Stimulated activated naive B cell treated with anti-CD40 and anti-IgM and Interleukin-4, amounts not matched to agents 10 μg/mL and 1 μg/mL and 100 μg/mL, for 72 hours (primary cell): ENCODE measurements at regions not wholly inside any gene's neighbourhood (a gene's known extent, or its start where the extent isn't known, plus 50 kb on each side); places are given as distances from the start of the nearest gene placed in this dataset.

Experiments
- ATAC-seq, 2 donors: fragments of 150-1000 bp; cut with Tn5 transposase; replicated peaks; 2 replicates each; pipeline ENCODE4 v1.10.0; 2021; ENCODE audit warnings: moderate library complexity in 1 of 2
- DNase-seq: peaks from one replicate; pipeline ENCODE4 v3.0.0; 2021
- H3K27ac Mint-ChIP-seq: one replicate; pipeline ENCODE4 v1.8.0; 2022; ENCODE audit warnings: mild to moderate bottlenecking, mixed read lengths
- H3K27me3 Mint-ChIP-seq, 2 donors: one replicate each; pipeline ENCODE4 v1.8.0; 2022; ENCODE audit warnings: mixed read lengths in 2 of 2
- H3K36me3 Mint-ChIP-seq, 2 donors: one replicate each; pipeline ENCODE4 v1.8.0; 2022; ENCODE audit warnings: mixed read lengths in 2 of 2, mild to moderate bottlenecking in 1 of 2
- H3K4me1 Mint-ChIP-seq, 2 donors: one replicate each; pipeline ENCODE4 v1.8.0; 2022; ENCODE audit warnings: mixed read lengths in 2 of 2, mild to moderate bottlenecking in 1 of 2
- H3K4me3 Mint-ChIP-seq, 2 donors: one replicate each; pipeline ENCODE4 v1.8.0; 2022; ENCODE audit warnings: mild to moderate bottlenecking in 2 of 2, mixed read lengths in 2 of 2, moderate library complexity in 1 of 2
- H3K9me3 Mint-ChIP-seq, 2 donors: one replicate each; pipeline ENCODE4 v1.8.0; 2022; ENCODE audit warnings: mixed read lengths in 2 of 2, mild to moderate bottlenecking in 1 of 2

DNA sequence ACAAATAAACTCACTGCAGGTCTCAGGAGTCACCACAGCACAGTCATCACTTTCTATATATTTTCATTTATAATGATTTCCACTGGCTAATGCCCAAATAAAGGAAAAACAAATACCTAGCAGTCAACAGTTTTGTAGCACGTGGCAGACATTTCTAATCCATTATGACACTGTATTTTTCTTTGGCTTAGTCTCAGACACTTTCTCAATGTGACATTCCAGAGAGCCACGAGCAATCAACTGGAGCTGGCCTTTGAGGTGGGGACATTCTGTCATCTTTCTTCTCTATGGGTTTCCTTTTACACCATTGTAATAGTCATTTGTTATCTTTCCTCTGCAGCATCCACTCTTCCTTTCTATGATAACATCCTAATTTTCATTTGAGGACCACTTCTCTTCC lies 119.7 kb downstream of the WNT5A start:
- Mint-ChIP-seq H3K36me3 (no peaks in the 10 kb centered on the region), H3K9me3 (peaks cover 5% of the 10 kb centered on the region in 2 donors), H3K4me3 (no peak overlapping the region), H3K27me3 (no peaks in the 10 kb centered on the region), H3K27ac (no peak overlapping the region), H3K4me1 (no peaks in the 10 kb centered on the region)
- ATAC-seq = no peak
- no peak for DNase-seq

DNA sequence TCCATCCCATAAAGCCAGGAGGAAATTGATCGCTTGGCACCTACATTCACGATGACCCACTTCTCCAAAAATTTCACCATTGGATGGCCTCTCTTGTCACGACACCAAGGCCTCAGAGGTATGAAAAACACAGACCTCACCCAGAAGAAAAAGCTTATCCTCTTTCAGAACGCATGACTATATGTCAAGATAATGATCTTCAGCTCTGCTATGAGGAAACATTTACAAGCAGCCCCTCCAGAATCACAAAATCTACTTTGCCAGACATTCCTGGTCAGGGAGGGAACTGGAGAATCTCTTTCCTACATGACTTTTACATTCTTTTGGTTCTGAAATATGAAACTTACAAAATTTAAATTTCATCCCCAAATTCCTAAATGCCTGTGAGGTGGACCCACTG lies 122.7 kb downstream of the WNT5A start:
- H3K36me3 Mint-ChIP-seq = no peaks in the 10 kb centered on the region
- no peak overlapping the region for H3K27ac Mint-ChIP-seq
- no peak for DNase-seq
- no peaks in the 10 kb centered on the region for H3K27me3 Mint-ChIP-seq
- no peaks in the 10 kb centered on the region for H3K4me1 Mint-ChIP-seq
- no peak for ATAC-seq
- H3K9me3 Mint-ChIP-seq = peaks cover 5% of the 10 kb centered on the region in 2 donors
- no peak overlapping the region for H3K4me3 Mint-ChIP-seq

GRCh38 chr3:55362210-55362960 lies 124.7 kb downstream of the WNT5A start:
- Mint-ChIP-seq H3K4me3 (no peak overlapping the region), H3K36me3 (no peaks in the 10 kb centered on the region), H3K27ac (no peak overlapping the region), H3K4me1 (no peaks in the 10 kb centered on the region), H3K9me3 (peaks cover 0 to 1% of the 10 kb centered on the region in 2 donors), H3K27me3 (no peaks in the 10 kb centered on the region)
- ATAC-seq (no peak), DNase-seq (no peak)

DNA sequence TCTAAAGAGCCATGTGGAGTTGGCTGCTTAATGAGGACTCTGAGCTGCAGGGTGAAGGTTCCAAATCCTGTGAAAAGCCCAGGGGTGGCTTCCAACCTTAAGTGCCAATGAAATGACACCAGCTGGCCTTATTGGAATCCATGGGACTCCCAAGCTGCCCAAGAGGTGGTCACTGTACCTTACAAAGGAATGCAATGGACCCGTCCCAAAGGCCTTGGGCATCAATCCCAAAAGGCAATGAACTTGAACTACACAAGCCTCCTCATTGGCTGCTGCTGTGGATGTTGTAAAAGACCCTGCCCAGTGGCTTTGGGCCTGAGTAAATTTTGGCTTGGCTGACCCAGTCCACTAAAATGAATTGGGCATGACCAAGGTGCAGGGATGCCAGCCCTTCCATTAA lies 129.3 kb downstream of the WNT5A start:
- Mint-ChIP-seq H3K27me3 (no peaks in the 10 kb centered on the region), H3K4me1 (no peaks in the 10 kb centered on the region), H3K4me3 (no peak overlapping the region), H3K36me3 (no peaks in the 10 kb centered on the region), H3K9me3 (peaks cover 0 to 1% of the 10 kb centered on the region in 2 donors), H3K27ac (no peak overlapping the region)
- no peak for DNase-seq
- no peak for ATAC-seq

DNA sequence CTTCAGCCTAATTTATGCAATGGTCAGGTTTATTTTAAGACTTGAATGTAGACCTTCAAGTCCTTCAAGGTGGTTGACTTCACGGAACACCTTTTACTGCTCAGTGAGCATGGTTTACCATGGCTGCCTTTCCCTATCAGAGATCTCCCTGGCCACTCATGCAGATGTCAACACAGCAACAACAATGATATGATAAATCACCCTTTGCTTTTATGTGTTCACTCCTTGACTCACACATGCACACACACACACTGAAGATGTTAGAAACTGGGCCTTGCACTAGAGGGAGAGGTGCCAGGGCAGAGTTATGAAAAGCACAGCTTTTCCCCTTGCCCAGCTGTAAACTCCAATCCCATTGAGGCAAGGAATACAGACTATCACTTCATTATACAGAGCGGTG lies 134.4 kb downstream of the WNT5A start:
- Mint-ChIP-seq H3K4me1 (no peaks in the 10 kb centered on the region), H3K4me3 (no peak overlapping the region), H3K27me3 (peaks cover 0 to 5% of the 10 kb centered on the region in 2 donors), H3K9me3 (peaks cover 0 to 7% of the 10 kb centered on the region in 2 donors), H3K36me3 (peaks cover 0 to 1% of the 10 kb centered on the region in 2 donors), H3K27ac (no peak overlapping the region)
- ATAC-seq = no peak
- no peak for DNase-seq

GRCh38 chr3:55349851-55350250 lies 137.3 kb downstream of the WNT5A start:
- H3K36me3 Mint-ChIP-seq = peaks cover 0 to 1% of the 10 kb centered on the region in 2 donors
- DNase-seq (no peak), ATAC-seq (no peak)
- peaks cover 0 to 5% of the 10 kb centered on the region in 2 donors for H3K27me3 Mint-ChIP-seq
- H3K9me3 Mint-ChIP-seq = peaks cover 0 to 7% of the 10 kb centered on the region in 2 donors
- no peak overlapping the region for H3K27ac Mint-ChIP-seq
- no peak overlapping the region for H3K4me3 Mint-ChIP-seq
- no peaks in the 10 kb centered on the region for H3K4me1 Mint-ChIP-seq

DNA sequence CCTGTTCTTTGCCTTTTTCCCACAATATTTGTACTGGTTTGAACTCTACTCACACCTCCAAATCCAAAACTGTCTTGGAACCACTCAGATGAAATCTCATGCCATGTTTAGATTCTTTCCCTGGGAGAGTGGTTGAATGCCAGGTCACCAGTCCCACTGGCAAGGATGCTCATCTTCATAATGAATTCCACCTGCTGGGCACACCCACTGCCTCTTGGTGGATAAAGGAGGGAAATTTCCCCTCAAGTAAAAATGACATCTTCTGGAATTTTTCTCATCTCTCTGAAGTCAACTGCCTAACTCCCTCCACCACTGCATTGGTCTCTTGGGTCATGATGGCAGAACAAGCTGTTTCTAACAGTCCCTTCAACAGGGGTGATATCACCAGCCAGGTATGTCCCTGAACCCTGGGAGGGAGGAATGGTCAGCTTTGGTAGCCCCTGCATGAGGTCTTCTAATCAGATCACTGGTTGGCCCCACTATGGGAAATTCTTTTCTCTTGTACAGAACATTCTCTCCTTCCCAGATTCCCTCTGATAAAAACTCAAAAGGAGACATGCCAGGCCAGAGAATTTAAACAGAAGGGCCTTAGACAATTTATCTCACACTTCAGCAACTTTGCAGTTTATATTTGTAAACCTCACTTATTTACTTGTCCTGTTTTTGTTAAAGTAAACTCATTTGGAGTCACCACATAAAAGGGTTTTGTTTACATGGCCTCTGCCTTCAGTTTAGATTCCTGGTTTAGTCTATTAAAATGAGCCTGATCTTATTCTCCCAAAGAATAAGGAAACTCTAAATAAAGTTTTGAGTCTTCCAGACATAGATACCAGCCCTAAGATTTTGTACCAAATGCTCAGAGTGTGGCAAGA lies 143.4 kb downstream of the WNT5A start:
- DNase-seq (no peak), ATAC-seq (no peak)
- Mint-ChIP-seq H3K9me3 (peaks cover 4 to 6% of the 10 kb centered on the region in 2 donors), H3K27me3 (no peaks in the 10 kb centered on the region), H3K36me3 (no peaks in the 10 kb centered on the region), H3K4me1 (no peaks in the 10 kb centered on the region), H3K4me3 (no peak overlapping the region), H3K27ac (no peak overlapping the region)

- ATAC-seq = no peak
- H3K4me3 Mint-ChIP-seq = no peak overlapping the region
- H3K27me3 Mint-ChIP-seq = peaks cover 0 to 4% of the 10 kb centered on the region in 2 donors
- no peak overlapping the region for H3K27ac Mint-ChIP-seq
- no peak for DNase-seq
- no peaks in the 10 kb centered on the region for H3K4me1 Mint-ChIP-seq
- H3K36me3 Mint-ChIP-seq = no peaks in the 10 kb centered on the region
- H3K9me3 Mint-ChIP-seq = peaks cover 4 to 11% of the 10 kb centered on the region in 2 donors
Observed at GRCh38 chr3:55341502-55342031, 145.5 kb downstream of the WNT5A start.

DNA sequence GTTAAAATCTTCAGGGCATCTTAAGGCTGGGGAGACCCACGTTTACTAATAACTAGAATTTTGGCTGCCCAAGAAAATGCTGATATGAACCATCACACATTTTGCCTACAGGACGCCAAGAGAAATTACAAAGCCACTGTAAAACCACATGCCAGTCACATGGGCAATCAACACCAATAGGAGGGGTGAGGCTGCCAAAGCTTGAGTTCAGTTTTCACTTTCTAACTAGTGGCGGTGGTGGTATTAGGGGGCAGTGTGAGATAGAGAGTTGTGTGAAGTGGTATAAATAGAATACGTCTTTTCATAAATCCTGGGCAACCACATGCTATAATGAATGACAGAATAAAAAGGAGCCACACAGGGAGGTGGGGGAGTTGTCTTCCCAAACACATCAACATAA lies 147.3 kb downstream of the WNT5A start:
- ATAC-seq (no peak), DNase-seq (no peak)
- no peak overlapping the region for H3K4me3 Mint-ChIP-seq
- H3K27ac Mint-ChIP-seq = no peak overlapping the region
- H3K27me3 Mint-ChIP-seq = peaks cover 0 to 4% of the 10 kb centered on the region in 2 donors
- no peaks in the 10 kb centered on the region for H3K36me3 Mint-ChIP-seq
- H3K4me1 Mint-ChIP-seq = no peaks in the 10 kb centered on the region
- peaks cover 4 to 11% of the 10 kb centered on the region in 2 donors for H3K9me3 Mint-ChIP-seq

DNA sequence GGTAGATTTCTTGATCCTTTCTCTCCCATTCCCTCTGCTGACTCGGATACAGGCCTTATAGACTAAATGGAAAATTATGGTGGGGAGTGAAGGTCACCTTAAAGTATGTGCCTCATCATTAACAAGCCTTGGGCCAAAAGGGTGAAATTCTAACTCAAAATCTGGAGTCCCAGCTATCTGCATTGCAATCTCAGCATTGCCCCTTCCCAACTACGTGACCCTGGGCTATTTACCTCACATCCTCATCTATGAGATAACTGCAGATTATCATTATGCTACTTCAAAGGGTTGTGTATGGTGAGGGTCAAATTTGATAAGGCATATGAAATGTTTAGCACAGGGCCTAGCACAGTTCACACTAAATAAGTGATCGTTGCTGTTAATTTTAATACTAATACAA lies 147.7 kb downstream of the WNT5A start:
- H3K4me3 Mint-ChIP-seq = no peak overlapping the region
- H3K27ac Mint-ChIP-seq = no peak overlapping the region
- DNase-seq (no peak), ATAC-seq (no peak)
- H3K36me3 Mint-ChIP-seq = no peaks in the 10 kb centered on the region
- H3K27me3 Mint-ChIP-seq = peaks cover 0 to 4% of the 10 kb centered on the region in 2 donors
- peaks cover 4 to 11% of the 10 kb centered on the region in 2 donors for H3K9me3 Mint-ChIP-seq
- no peaks in the 10 kb centered on the region for H3K4me1 Mint-ChIP-seq

- Mint-ChIP-seq H3K4me1 (no peaks in the 10 kb centered on the region), H3K36me3 (no peaks in the 10 kb centered on the region), H3K9me3 (peaks cover 9 to 11% of the 10 kb centered on the region in 2 donors), H3K27ac (no peak overlapping the region), H3K4me3 (no peak overlapping the region), H3K27me3 (peaks cover 0 to 4% of the 10 kb centered on the region in 2 donors)
- no peak for DNase-seq
- ATAC-seq = no peak
Observed at GRCh38 chr3:55337641-55338180, 149.4 kb downstream of the WNT5A start.

GRCh38 chr3:55333923-55334322 lies 153.2 kb downstream of the WNT5A start:
- peaks cover 5 to 14% of the 10 kb centered on the region in 2 donors for H3K9me3 Mint-ChIP-seq
- H3K36me3 Mint-ChIP-seq = no peaks in the 10 kb centered on the region
- H3K4me1 Mint-ChIP-seq = no peaks in the 10 kb centered on the region
- ATAC-seq (no peak), DNase-seq (no peak)
- no peak overlapping the region for H3K27ac Mint-ChIP-seq
- no peak overlapping the region for H3K4me3 Mint-ChIP-seq
- peaks cover 0 to 4% of the 10 kb centered on the region in 2 donors for H3K27me3 Mint-ChIP-seq

- Mint-ChIP-seq H3K4me1 (no peaks in the 10 kb centered on the region), H3K36me3 (no peaks in the 10 kb centered on the region), H3K4me3 (no peak overlapping the region), H3K9me3 (peaks cover 5 to 9% of the 10 kb centered on the region in 2 donors), H3K27me3 (peaks cover 0 to 4% of the 10 kb centered on the region in 2 donors), H3K27ac (no peak overlapping the region)
- ATAC-seq (no peak), DNase-seq (no peak)
Observed at GRCh38 chr3:55333046-55333445, 154.1 kb downstream of the WNT5A start.

- no peak for ATAC-seq
- Mint-ChIP-seq H3K4me1 (no peaks in the 10 kb centered on the region), H3K4me3 (no peak overlapping the region), H3K27ac (no peak overlapping the region), H3K9me3 (peaks cover 5 to 9% of the 10 kb centered on the region in 2 donors), H3K36me3 (no peaks in the 10 kb centered on the region), H3K27me3 (peaks cover 0 to 3% of the 10 kb centered on the region in 2 donors)
- DNase-seq = no peak
Observed at GRCh38 chr3:55332176-55332575, 154.9 kb downstream of the WNT5A start.
